ENCODE measurements at regions not wholly inside any gene's neighbourhood (a gene's known extent, or its start where the extent isn't known, plus 50 kb on each side); places are given as distances from the start of the nearest gene placed in this dataset.
"Not testable (repeated sequence)": the region's sequence is repeated elsewhere in the genome, so short reads cannot be mapped to it uniquely, and the experiment has no call there.

- DNase-seq (ENCODE audit: low spot score) = no peak
These were observed 229.1 kb upstream of the OR4E1 start for GRCh38 chr14:21902561-21903181.

DNA sequence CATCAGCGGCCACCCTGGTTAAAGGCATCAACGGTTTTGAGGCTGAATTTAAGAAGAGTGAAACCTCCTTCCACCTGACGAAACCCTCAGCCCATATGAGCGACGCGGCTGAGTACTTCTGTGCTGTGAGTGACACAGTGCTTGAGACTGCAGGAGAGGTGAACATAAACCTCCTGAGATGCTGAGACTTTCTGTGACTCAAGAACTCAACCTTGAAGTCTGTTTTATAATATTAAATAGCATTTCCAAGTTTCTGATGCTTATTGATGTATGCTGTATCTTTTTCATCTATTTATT lies 221.2 kb upstream of the OR4E1 start:
- not testable (repeated sequence) for DNase-seq (ENCODE audit: low spot score)

DNA sequence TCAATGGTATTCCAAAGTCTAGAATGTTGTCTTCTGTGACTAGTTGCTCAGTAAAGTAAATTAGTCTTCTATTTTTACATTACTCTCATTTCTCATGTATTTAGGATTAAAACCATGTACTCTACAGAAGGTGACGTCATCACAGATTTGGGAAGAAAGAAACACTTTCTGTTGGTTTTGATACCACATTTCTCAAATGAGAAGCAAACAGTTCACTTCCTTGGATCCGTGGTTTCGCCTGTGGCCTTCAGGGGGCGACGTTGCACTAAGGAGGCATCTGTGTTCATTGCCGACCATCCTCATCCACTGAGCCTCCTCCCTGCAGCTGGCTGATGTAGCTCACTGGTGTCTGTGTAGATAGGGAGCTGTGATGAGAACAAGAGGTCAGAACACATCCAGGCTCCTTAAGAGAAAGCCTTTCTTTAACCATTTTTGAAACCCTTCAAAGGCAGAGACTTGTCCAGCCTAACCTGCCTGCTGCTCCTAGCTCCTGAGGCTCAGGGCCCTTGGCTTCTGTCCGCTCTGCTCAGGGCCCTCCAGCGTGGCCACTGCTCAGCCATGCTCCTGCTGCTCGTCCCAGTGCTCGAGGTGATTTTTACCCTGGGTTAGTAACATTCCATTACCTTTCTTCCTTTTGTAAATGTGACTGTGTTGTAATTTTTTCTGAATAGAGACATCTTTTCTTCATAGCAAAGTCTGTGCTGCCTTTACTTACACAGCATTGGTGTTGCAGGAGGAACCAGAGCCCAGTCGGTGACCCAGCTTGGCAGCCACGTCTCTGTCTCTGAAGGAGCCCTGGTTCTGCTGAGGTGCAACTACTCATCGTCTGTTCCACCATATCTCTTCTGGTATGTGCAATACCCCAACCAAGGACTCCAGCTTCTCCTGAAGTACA lies 220.6 kb upstream of the OR4E1 start:
- peak; percentile 47 for DNase-seq (ENCODE audit: low spot score)

DNA sequence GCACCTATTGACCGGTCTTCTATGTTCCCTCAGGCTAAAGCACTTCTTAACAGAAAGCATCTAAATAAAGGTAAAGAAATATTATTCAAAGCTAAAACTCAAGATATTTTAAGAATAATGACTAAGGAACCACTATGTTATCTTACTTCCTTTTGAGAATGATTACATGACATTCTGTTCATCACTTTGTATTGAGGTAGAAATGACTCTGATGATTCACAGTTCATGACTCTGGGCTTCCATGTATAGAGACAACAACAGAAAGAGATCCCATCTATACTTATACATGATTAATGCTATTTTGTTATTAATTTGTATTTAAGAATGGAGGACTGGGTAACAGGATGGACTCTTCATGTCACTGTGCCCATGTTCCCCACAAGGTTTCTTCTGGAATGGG lies 218.3 kb upstream of the OR4E1 start:
- no peak for DNase-seq (ENCODE audit: low spot score)

GRCh38 chr14:21884995-21885394 lies 211.4 kb upstream of the OR4E1 start:
- DNase-seq (ENCODE audit: low spot score) = no peak

- DNase-seq (ENCODE audit: low spot score) = no peak
These were observed 208.6 kb upstream of the OR4E1 start for GRCh38 chr14:21882226-21882625.

- no peak for DNase-seq (ENCODE audit: low spot score)
These were observed 207.3 kb upstream of the OR4E1 start for GRCh38 chr14:21880918-21881317.

DNA sequence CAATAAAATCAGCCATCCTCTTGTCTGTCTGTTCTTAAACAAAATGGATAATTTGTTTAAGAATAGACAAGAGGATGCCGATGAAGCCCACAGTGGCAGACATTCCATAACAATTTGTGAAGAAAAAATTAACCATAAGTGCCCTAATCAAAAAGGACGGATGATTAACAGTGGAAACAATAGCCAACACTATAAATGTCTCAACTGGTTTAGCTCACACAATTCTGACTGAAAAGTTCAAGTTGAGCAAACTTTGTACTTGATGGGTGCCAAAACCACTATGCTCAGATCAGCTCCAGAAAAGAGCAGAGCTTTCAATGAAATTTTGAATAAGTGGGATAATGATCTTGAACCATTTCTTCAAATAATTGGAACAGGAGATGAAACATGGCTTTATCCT lies 202.2 kb upstream of the OR4E1 start:
- DNase-seq (ENCODE audit: low spot score) = no peak

DNA sequence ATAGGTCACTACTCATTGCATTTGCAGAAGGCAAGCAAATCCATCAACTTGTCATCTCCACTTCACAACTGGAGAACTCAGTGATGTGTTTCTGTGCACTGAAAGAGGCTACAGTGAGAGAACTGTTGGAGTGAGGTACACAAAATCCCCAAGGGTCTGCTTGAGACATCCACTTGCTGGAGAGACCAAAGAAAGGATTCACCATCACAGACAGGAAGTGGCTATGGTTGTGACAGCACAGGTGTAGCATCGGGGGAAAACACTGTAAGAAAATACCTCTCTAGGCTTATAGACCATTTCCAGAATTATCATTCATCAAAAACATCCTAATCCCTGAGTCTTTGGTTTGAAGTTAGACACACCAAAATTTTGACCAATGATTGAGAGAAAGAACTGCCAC lies 201.3 kb upstream of the OR4E1 start:
- DNase-seq (ENCODE audit: low spot score) = no peak

- no peak for DNase-seq (ENCODE audit: low spot score)
These were observed 200.5 kb upstream of the OR4E1 start for GRCh38 chr14:21874167-21874566.

- DNase-seq (ENCODE audit: low spot score) = peak; percentile 77
These were observed 194.9 kb upstream of the OR4E1 start for GRCh38 chr14:21868442-21869046.

DNA sequence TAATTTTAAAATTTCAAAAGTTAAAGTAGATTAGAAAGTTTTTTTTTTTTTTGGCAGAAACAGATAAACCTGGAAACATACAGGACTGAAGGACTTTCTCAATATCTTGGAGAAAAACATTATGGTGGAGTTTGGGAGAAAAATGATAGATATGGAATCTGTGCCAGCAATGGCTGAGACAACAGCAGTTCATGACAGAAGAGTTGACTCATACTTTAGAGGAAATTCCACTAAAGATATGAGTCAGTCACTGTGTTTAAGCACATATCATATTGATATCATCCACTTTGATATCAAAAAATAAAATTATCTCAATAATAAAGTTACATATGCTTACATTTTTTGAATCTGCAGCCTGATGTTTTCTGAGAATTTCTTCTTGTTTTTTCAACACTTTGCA lies 193.9 kb upstream of the OR4E1 start:
- no peak for DNase-seq (ENCODE audit: low spot score)

- no peak for DNase-seq (ENCODE audit: low spot score)
These were observed 192.9 kb upstream of the OR4E1 start for GRCh38 chr14:21866479-21866878.

GRCh38 chr14:21863289-21863688 lies 189.7 kb upstream of the OR4E1 start:
- DNase-seq (ENCODE audit: low spot score) = no peak

DNA sequence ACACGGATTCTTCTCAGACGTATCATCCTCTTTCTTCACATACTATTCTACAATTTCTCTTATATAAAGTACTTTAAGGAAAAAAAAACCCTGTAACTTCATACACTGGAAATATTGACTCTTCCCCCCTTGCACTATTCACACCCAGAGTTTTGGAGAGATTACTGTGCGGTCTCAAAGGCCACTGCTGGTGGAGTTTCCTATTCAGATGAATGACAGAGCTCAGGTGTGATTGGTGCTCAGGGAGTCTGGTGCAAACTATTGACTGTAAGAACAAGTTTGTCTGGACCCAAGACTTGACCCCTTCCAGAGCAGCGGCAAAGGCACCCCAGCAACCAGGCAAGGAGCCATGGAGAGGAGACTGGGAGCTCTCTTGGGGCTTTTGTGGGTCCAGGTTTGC lies 187.5 kb upstream of the OR4E1 start:
- DNase-seq (ENCODE audit: low spot score) = no peak

DNA sequence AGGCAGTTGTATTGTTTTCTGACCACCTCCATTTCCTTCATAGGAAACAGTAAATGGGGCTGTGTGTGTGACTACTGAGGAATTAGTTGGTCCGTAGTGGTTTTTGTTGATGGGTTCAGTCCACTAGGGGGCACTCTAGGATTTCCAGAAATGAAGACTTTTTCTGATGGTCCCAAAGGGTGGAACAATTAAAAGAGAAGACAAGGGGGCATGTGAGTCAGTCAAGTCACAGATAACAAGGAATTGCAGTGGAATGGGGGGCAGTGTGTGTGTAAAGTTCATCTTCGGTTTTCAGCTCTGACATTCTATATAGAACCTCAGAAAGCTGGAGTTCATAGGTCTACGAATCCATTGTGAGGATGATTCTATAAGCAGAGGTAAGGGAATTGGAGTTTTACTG lies 186.6 kb upstream of the OR4E1 start:
- DNase-seq (ENCODE audit: low spot score) = peak; percentile 55

DNA sequence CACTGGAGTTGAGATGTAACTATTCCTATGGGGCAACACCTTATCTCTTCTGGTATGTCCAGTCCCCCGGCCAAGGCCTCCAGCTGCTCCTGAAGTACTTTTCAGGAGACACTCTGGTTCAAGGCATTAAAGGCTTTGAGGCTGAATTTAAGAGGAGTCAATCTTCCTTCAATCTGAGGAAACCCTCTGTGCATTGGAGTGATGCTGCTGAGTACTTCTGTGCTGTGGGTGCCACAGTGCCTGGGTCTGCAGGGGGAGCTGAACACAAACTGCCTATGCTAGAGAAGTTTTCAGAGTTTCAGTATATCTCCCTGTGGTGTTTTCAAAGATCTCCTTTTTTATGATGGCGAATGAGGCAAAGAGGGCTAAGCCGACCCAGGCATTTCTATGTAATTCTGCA lies 179.2 kb upstream of the OR4E1 start:
- DNase-seq (ENCODE audit: low spot score) = no peak

DNA sequence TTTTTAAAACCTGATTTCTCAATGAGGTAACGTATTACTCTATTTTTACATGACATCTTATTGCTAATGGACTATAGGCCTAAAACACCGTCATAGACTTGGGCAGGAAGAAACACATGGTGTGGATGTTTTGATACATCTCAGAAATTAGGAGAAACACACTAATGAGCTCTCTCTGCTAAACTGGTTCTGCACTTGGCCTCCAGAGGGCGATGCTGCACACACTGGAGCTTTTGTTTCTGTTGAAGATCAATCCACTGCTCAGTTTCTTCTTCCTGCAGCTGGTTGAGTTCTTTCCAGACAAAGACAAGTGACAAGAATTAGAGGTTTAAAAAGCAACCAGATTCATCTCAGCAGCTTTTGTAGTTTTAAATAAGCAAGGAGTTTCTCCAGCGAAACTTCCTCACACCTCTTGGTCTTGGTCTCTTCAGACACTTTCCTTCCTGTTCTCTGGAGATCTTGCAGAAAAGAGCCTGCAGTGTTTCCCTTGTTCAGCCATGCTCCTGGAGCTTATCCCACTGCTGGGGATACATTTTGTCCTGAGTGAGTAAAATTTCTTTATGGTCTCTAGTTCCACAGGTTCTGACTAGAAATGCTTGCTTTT lies 178.5 kb upstream of the OR4E1 start:
- DNase-seq (ENCODE audit: low spot score) = peak; percentile 64

DNA sequence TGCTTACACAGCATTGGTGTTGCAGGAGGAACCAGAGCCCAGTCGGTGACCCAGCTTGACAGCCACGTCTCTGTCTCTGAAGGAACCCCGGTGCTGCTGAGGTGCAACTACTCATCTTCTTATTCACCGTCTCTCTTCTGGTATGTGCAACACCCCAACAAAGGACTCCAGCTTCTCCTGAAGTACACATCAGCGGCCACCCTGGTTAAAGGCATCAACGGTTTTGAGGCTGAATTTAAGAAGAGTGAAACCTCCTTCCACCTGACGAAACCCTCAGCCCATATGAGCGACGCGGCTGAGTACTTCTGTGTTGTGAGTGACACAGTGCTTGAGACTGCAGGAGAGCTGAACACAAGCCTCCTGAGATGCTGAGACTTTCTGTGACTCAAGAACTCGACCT lies 173.3 kb upstream of the OR4E1 start:
- not testable (repeated sequence) for DNase-seq (ENCODE audit: low spot score)

GRCh38 chr14:21846227-21846885 lies 172.7 kb upstream of the OR4E1 start:
- peak; percentile 74 for DNase-seq (ENCODE audit: low spot score)

GRCh38 chr14:21840765-21841164 lies 167.1 kb upstream of the OR4E1 start:
- DNase-seq (ENCODE audit: low spot score) = no peak

- DNase-seq (ENCODE audit: low spot score) = no peak
These were observed 160.2 kb upstream of the OR4E1 start for GRCh38 chr14:21833836-21834235.

- DNase-seq (ENCODE audit: low spot score) = no peak
These were observed 152.2 kb upstream of the OR4E1 start for GRCh38 chr14:21825845-21826244.

Measured in activated CD4-positive, alpha-beta T cell treated with anti-CD3 and anti-CD28 coated beads, Interleukin-2, Interleukin-4, amounts not matched to agents 100 ng/mL and 50 ng/mL, durations not matched to agents 16 hours and 8 hours (primary cell).